ENCODE measurements at regions not wholly inside any gene's neighbourhood (a gene's known extent, or its start where the extent isn't known, plus 50 kb on each side); places are given as distances from the start of the nearest gene placed in this dataset.

GRCh38 chr1:228837032-228837431, 101.8 kb downstream of the RHOU start:
- TF ChIP-seq POLR2AphosphoS5 (IDR thresholded peaks at IDR 0.05) = no peak
- no peak for TF ChIP-seq CTCF (IDR thresholded peaks at IDR 0.05)
- no peak for TF ChIP-seq POLR2A (IDR thresholded peaks at IDR 0.05)
- no peak for TF ChIP-seq EP300 (IDR thresholded peaks at IDR 0.05)
